ENCODE measurements at regions not wholly inside any gene's neighbourhood (a gene's known extent, or its start where the extent isn't known, plus 50 kb on each side); places are given as distances from the start of the nearest gene placed in this dataset.

DNA sequence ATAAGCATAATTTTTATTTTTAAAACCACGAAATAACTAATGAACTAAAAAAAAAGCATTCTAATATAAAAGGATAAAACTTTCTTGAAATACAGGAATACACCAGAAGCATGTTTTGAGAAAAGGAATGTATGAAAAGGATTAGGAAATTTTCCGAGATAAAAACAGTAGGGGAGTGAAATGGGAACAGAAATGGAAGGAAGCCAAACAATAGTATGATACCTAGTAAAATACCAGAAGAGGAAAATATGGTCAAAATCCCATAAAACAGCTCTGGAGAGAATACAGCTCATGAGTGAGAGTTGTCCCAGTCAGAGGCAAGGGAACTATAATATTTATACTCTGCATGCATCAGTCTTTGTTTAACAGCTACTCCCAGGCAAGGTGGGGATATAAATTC, 1016.2 kb downstream of the SLC6A15 start:
- TF ChIP-seq, protein P1, sequence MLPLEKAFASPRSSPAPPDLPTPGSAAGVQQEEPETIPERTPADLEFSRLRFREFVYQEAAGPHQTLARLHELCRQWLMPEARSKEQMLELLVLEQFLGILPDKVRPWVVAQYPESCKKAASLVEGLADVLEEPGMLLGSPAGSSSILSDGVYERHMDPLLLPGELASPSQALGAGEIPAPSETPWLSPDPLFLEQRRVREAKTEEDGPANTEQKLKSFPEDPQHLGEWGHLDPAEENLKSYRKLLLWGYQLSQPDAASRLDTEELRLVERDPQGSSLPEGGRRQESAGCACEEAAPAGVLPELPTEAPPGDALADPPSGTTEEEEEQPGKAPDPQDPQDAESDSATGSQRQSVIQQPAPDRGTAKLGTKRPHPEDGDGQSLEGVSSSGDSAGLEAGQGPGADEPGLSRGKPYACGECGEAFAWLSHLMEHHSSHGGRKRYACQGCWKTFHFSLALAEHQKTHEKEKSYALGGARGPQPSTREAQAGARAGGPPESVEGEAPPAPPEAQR (tag by site-specific recombination; IDR thresholded peaks at IDR 0.05): no peak
- TF ChIP-seq, protein P2, sequence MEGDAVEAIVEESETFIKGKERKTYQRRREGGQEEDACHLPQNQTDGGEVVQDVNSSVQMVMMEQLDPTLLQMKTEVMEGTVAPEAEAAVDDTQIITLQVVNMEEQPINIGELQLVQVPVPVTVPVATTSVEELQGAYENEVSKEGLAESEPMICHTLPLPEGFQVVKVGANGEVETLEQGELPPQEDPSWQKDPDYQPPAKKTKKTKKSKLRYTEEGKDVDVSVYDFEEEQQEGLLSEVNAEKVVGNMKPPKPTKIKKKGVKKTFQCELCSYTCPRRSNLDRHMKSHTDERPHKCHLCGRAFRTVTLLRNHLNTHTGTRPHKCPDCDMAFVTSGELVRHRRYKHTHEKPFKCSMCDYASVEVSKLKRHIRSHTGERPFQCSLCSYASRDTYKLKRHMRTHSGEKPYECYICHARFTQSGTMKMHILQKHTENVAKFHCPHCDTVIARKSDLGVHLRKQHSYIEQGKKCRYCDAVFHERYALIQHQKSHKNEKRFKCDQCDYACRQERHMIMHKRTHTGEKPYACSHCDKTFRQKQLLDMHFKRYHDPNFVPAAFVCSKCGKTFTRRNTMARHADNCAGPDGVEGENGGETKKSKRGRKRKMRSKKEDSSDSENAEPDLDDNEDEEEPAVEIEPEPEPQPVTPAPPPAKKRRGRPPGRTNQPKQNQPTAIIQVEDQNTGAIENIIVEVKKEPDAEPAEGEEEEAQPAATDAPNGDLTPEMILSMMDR (tag by site-specific recombination; IDR thresholded peaks at IDR 0.05): no peak
- TF ChIP-seq, protein P3, sequence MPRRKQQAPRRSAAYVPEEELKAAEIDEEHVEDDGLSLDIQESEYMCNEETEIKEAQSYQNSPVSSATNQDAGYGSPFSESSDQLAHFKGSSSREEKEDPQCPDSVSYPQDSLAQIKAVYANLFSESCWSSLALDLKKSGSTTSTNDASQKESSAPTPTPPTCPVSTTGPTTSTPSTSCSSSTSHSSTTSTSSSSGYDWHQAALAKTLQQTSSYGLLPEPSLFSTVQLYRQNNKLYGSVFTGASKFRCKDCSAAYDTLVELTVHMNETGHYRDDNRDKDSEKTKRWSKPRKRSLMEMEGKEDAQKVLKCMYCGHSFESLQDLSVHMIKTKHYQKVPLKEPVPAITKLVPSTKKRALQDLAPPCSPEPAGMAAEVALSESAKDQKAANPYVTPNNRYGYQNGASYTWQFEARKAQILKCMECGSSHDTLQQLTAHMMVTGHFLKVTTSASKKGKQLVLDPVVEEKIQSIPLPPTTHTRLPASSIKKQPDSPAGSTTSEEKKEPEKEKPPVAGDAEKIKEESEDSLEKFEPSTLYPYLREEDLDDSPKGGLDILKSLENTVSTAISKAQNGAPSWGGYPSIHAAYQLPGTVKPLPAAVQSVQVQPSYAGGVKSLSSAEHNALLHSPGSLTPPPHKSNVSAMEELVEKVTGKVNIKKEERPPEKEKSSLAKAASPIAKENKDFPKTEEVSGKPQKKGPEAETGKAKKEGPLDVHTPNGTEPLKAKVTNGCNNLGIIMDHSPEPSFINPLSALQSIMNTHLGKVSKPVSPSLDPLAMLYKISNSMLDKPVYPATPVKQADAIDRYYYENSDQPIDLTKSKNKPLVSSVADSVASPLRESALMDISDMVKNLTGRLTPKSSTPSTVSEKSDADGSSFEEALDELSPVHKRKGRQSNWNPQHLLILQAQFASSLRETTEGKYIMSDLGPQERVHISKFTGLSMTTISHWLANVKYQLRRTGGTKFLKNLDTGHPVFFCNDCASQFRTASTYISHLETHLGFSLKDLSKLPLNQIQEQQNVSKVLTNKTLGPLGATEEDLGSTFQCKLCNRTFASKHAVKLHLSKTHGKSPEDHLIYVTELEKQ (tag by site-specific recombination; IDR thresholded peaks at IDR 0.05; ENCODE audit: borderline replicate concordance): no peak
- TF ChIP-seq ZNF354C (tag by site-specific recombination; IDR thresholded peaks at IDR 0.05; ENCODE audit: borderline replicate concordance, low read depth) (no peak), ZNF830 (tag by site-specific recombination; IDR thresholded peaks at IDR 0.05; ENCODE audit: low read depth) (no peak), ZBTB21 (tag by site-specific recombination; IDR thresholded peaks at IDR 0.05) (no peak), ZNF501 (tag by site-specific recombination; IDR thresholded peaks at IDR 0.05) (no peak), ZNF391 (tag by site-specific recombination; IDR thresholded peaks at IDR 0.05; ENCODE audit: borderline replicate concordance, low read depth) (no peak), ZNF24 (tag by site-specific recombination; IDR thresholded peaks at IDR 0.05) (no peak), GFI1B (tag by site-specific recombination; IDR thresholded peaks at IDR 0.05) (no peak), ZBTB48 (tag by site-specific recombination; IDR thresholded peaks at IDR 0.05) (no peak), SCRT1 (tag by site-specific recombination; IDR thresholded peaks at IDR 0.05; ENCODE audit: borderline replicate concordance) (no peak)
